Right lobe of liver (tissue), 4 donors: ENCODE measurements at regions not wholly inside any gene's neighbourhood (a gene's known extent, or its start where the extent isn't known, plus 50 kb on each side); places are given as distances from the start of the nearest gene placed in this dataset.

Experiments
- CTCF ChIP-seq, 4 donors: fragments of 200-600 bp in 3 of 4; fragments of 450-650 bp in 1 of 4; IDR thresholded peaks; one replicate each; pipeline versions ENCODE4 v1.5.1 to v1.8.0; 2016 to 2022; ENCODE audit warnings: antibody characterized with exemption in 4 of 4, mild to moderate bottlenecking in 2 of 4
- POLR2A ChIP-seq: fragments of 450-650 bp; IDR thresholded peaks from one replicate; pipeline ENCODE4 v1.6.1; 2017; ENCODE audit warnings: antibody characterized with exemption, mild to moderate bottlenecking
- donor health status: DM: no; HTN: no; CAD: no.
- donor health status: DM: no; HTN: no; CAD: no.
- donor health status: DM: no; HTN: yes; CAD: no.

- TF ChIP-seq CTCF (IDR thresholded peaks at IDR 0.05), result no peak
- no peak for TF ChIP-seq POLR2A
Observed at GRCh38 chr4:25991340-25991739, 77.3 kb downstream of the SMIM20 start.
